KMS-11 (cell line): ENCODE measurements at regions not wholly inside any gene's neighbourhood (a gene's known extent, or its start where the extent isn't known, plus 50 kb on each side); places are given as distances from the start of the nearest gene placed in this dataset.

Source experiments
- H2AFZ ChIP-seq: fragments of 200-600 bp; sonication (generic); 2 replicates; pipeline ENCODE4 v1.6.1; 2016; ENCODE audit warnings: antibody characterized with exemption, mixed run types, low read depth
- H3K27ac ChIP-seq: fragments of 200-600 bp; sonication (generic); 2 replicates; pipeline ENCODE4 v1.6.1; 2016; ENCODE audit warnings: mild to moderate bottlenecking, mixed run types
- H3K27me3 ChIP-seq: fragments of 200-600 bp; sonication (generic); 2 replicates; pipeline ENCODE4 v1.6.1; 2017; ENCODE audit warnings: mild to moderate bottlenecking, low read depth, mixed run types, moderate library complexity; ENCODE audit not compliant: insufficient read depth
- H3K36me3 ChIP-seq: fragments of 200-600 bp; sonication (generic); 2 replicates; pipeline ENCODE4 v1.6.1; 2017; ENCODE audit warnings: mild to moderate bottlenecking, mixed run types; ENCODE audit not compliant: insufficient read depth
- H3K4me1 ChIP-seq: fragments of 200-600 bp; sonication (generic); 2 replicates; pipeline ENCODE4 v1.6.1; 2016; ENCODE audit warnings: mild to moderate bottlenecking, low read depth, mixed run types; ENCODE audit not compliant: poor library complexity, severe bottlenecking
- H3K4me2 ChIP-seq: fragments of 200-600 bp; sonication (generic); 2 replicates; pipeline ENCODE4 v1.7.0; 2016; ENCODE audit warnings: mild to moderate bottlenecking, mixed run types
- H3K4me3 ChIP-seq: fragments of 200-600 bp; sonication (generic); IDR thresholded peaks from 2 replicates; pipeline ENCODE4 v1.6.1; 2017; ENCODE audit warnings: low read depth, low read length, mixed read lengths; ENCODE audit not compliant: insufficient read depth
- H3K79me2 ChIP-seq: fragments of 200-600 bp; sonication (generic); 2 replicates; pipeline ENCODE4 v1.6.1; 2016; ENCODE audit warnings: low read depth, mixed run types; ENCODE audit not compliant: insufficient read depth
- H3K9ac ChIP-seq: fragments of 200-600 bp; sonication (generic); 2 replicates; pipeline ENCODE4 v1.6.1; 2016; ENCODE audit warnings: mild to moderate bottlenecking, mixed run types
- H4K20me1 ChIP-seq: fragments of 200-600 bp; sonication (generic); 2 replicates; pipeline ENCODE4 v1.6.1; 2016; ENCODE audit warnings: mild to moderate bottlenecking, mixed run types; ENCODE audit not compliant: insufficient read depth
- TF ChIP-seq, protein P1 (sequence below): fragments of 200-600 bp; sonication (generic); conservative IDR thresholded peaks from 2 replicates; pipeline ENCODE4 v1.6.1; 2017; ENCODE audit warnings: low read depth, mild to moderate bottlenecking, antibody characterized with exemption, low read length, moderate library complexity, mixed read lengths

DNA sequence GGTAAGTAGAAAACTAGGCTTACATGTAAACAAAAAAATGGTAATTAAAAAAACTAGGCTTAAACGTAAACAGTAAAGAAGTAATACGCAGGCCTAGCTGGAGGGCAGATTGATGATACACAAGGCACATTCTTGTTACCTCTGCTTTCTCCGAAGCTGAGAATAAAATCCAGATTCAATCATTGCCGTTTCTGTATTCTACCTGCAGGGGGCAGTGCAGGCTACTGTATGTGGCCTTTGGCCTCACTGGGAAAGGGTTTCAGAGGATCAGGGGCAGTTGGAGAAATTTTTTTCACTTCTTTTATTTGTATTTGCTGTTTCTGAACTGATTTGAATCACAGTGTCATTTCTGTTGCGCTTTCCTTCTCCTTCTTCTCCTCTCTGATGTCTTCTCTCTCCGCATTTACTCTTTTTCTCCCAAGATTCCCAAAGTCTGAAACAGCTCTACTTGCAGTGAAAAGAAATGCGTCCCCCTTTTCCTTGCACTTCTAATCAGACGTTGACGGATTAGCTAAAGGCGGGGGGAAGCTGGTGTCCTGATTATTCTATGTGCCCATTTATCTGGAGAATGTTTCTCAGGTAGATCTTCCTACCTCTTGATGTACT is 67.1 kb upstream of the MCTP2 start:
- Histone ChIP-seq H3K4me1 (no peaks in the 10 kb centered on the region), H3K79me2 (no peaks in the 10 kb centered on the region), H3K4me3 (no peak overlapping the region), H3K27ac (no peak overlapping the region), H3K9ac (no peak overlapping the region), H3K36me3 (no peaks in the 10 kb centered on the region), H4K20me1 (no peaks in the 10 kb centered on the region), H3K27me3 (no peaks in the 10 kb centered on the region), H3K4me2 (no peak overlapping the region), H2AFZ (no peak overlapping the region)
- TF ChIP-seq, protein P1, sequence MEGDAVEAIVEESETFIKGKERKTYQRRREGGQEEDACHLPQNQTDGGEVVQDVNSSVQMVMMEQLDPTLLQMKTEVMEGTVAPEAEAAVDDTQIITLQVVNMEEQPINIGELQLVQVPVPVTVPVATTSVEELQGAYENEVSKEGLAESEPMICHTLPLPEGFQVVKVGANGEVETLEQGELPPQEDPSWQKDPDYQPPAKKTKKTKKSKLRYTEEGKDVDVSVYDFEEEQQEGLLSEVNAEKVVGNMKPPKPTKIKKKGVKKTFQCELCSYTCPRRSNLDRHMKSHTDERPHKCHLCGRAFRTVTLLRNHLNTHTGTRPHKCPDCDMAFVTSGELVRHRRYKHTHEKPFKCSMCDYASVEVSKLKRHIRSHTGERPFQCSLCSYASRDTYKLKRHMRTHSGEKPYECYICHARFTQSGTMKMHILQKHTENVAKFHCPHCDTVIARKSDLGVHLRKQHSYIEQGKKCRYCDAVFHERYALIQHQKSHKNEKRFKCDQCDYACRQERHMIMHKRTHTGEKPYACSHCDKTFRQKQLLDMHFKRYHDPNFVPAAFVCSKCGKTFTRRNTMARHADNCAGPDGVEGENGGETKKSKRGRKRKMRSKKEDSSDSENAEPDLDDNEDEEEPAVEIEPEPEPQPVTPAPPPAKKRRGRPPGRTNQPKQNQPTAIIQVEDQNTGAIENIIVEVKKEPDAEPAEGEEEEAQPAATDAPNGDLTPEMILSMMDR, result peak; percentile 87

DNA sequence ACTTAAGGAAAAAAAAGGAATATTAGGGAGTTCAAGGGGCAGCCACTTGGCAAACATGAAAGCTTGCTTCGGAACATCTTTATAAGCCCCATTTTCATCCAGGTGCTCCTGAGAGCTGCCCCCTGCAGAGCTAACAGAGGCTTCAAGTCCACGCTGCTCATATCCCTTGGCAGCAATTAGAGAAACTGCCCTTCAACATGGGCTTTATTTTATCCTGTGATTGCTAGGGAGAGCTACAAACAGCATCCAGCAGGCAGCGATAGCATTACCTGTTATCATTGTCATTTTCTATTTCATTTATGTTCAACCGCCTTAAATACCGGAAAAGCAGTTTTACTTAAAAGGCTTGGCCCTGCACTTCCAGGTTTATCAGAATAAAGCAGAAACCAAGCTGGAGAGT is 68.4 kb upstream of the MCTP2 start:
- Histone ChIP-seq H3K79me2 (no peaks in the 10 kb centered on the region), H3K4me1 (no peaks in the 10 kb centered on the region), H3K9ac (no peak overlapping the region), H3K36me3 (no peaks in the 10 kb centered on the region), H3K4me2 (no peak overlapping the region), H3K4me3 (no peak overlapping the region), H2AFZ (no peak overlapping the region), H3K27ac (no peak overlapping the region), H3K27me3 (no peaks in the 10 kb centered on the region), H4K20me1 (no peaks in the 10 kb centered on the region)
- TF ChIP-seq, protein P1, result no peak

DNA sequence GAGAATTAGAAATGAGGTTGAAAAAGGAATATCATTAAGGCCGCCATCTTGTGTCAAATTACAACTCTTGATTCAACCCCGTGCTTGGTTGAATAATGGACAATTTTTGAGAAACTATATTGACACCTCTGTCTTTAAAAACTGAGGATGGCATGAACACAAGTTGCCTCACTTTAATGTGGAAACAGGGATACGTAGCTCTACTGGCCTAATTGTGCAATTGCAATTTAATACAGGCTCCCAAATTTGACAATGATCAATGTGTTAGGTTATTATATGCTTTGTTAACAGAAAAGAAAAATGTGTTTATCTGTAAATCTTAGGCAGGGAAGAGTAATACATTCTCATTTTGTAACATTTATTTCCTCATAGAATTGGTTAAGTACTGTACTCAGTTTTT is 77.1 kb upstream of the MCTP2 start:
- H3K9ac ChIP-seq, result no peak overlapping the region
- no peak overlapping the region for H3K27ac ChIP-seq
- H2AFZ ChIP-seq, result no peak overlapping the region
- no peaks in the 10 kb centered on the region for H3K36me3 ChIP-seq
- TF ChIP-seq, protein P1, result no peak
- H3K4me2 ChIP-seq, result no peak overlapping the region
- no peaks in the 10 kb centered on the region for H3K79me2 ChIP-seq
- no peak overlapping the region for H3K4me3 ChIP-seq
- no peaks in the 10 kb centered on the region for H3K4me1 ChIP-seq
- H3K27me3 ChIP-seq, result no peaks in the 10 kb centered on the region
- no peaks in the 10 kb centered on the region for H4K20me1 ChIP-seq

DNA sequence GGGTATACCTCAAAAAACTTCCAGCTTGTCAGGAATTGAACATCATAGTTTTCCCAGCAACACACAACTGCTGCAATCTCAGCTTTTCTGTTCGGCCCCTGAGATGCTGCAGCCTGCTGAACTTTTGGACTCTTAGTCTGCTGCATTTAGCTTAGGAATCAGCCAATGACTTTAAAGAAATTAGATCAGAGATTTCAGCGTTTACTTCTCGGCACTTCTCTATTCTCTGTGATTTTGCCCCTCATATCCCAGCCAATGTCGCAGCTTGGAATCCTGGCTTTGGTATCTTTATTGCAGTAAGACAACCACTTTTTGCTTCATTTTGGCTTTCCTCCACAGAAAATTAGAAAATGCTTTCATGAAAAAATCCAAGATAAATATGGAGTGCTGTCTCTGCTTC is 86.3 kb upstream of the MCTP2 start:
- H3K4me1 ChIP-seq, result no peaks in the 10 kb centered on the region
- H3K79me2 ChIP-seq, result no peaks in the 10 kb centered on the region
- TF ChIP-seq, protein P1, result no peak
- H3K27me3 ChIP-seq, result no peaks in the 10 kb centered on the region
- H3K27ac ChIP-seq, result no peak overlapping the region
- no peaks in the 10 kb centered on the region for H3K36me3 ChIP-seq
- H3K4me3 ChIP-seq, result no peak overlapping the region
- H3K9ac ChIP-seq, result no peak overlapping the region
- H3K4me2 ChIP-seq, result no peak overlapping the region
- H2AFZ ChIP-seq, result no peak overlapping the region
- H4K20me1 ChIP-seq, result no peaks in the 10 kb centered on the region
